IPS-NIHi7 (cell line): ENCODE measurements at regions not wholly inside any gene's neighbourhood (a gene's known extent, or its start where the extent isn't known, plus 50 kb on each side); places are given as distances from the start of the nearest gene placed in this dataset.

ENCODE experiments used
- DNase-seq: peaks from one replicate; pipeline ENCODE4 v3.0.0; 2012; ENCODE audit warnings: mixed read lengths; ENCODE audit errors: extremely low spot score

GRCh38 chr9:107542411-107543157 is 53.0 kb upstream of the KLF4 start:
- DNase-seq = no peak

DNA sequence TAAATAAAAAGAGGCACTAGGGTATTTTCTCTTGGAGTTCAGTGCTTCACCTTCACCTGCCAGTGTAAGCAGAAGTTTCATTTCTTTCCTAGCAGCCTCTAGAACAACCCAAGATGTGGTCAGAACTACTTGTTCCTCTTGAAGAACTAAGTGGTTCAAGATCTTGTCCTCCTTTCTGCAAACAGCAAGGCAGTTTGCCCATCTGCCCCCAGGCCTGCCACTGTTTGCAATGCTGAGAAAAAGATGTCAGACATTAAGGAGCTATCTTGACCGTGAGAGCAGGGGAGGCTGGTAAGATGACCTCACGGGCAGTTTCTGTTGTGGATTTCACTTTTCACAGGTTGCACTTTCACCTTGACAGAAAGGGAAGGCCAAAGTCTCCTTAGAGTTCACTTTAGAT is 52.0 kb upstream of the KLF4 start:
- no peak for DNase-seq

- DNase-seq = no peak
Observed at GRCh38 chr9:107540164-107540561, 50.6 kb upstream of the KLF4 start.

- peak; percentile 76 for DNase-seq
Observed at GRCh38 chr9:107539427-107540163, 50.0 kb upstream of the KLF4 start.
